DOHH2 (cell line): ENCODE measurements at regions not wholly inside any gene's neighbourhood (a gene's known extent, or its start where the extent isn't known, plus 50 kb on each side); places are given as distances from the start of the nearest gene placed in this dataset.

Experiments used
- H3F3A ChIP-seq: fragments of 200-600 bp; sonication (generic), shearing (Covaris generic); 2 replicates; pipeline ENCODE4 v1.6.0; 2016; ENCODE audit warnings: antibody characterized with exemption, mild to moderate bottlenecking; ENCODE audit not compliant: control insufficient read depth, insufficient read depth
- H3K27ac ChIP-seq: fragments of 200-600 bp; sonication (generic); 2 replicates; pipeline ENCODE4 v1.5.1; 2014; ENCODE audit warnings: low read depth, mild to moderate bottlenecking, low read length, moderate library complexity
- H3K27me3 ChIP-seq: fragments of 200-600 bp; sonication (generic); 2 replicates; pipeline ENCODE4 v1.6.1; 2014; ENCODE audit warnings: mild to moderate bottlenecking, low read length, mixed read lengths; ENCODE audit not compliant: control insufficient read depth
- H3K36me3 ChIP-seq: fragments of 200-600 bp; sonication (generic); 2 replicates; pipeline ENCODE4 v1.6.1; 2014; ENCODE audit warnings: mild to moderate bottlenecking, low read length, moderate library complexity, mixed read lengths; ENCODE audit not compliant: control insufficient read depth
- H3K4me1 ChIP-seq: fragments of 200-600 bp; sonication (generic); 2 replicates; pipeline ENCODE4 v1.6.1; 2014; ENCODE audit warnings: mild to moderate bottlenecking, low read length, mixed read lengths; ENCODE audit not compliant: control insufficient read depth
- H3K4me2 ChIP-seq: fragments of 200-600 bp; sonication (generic); 2 replicates; pipeline ENCODE4 v1.6.0; 2014; ENCODE audit warnings: mild to moderate bottlenecking, low read length, moderate library complexity
- H3K4me3 ChIP-seq: fragments of 200-600 bp; sonication (generic); 2 replicates; pipeline ENCODE4 v1.5.1; 2014; ENCODE audit warnings: mild to moderate bottlenecking, low read length, mixed read lengths
- H3K79me2 ChIP-seq: fragments of 200-600 bp; sonication (generic); 2 replicates; pipeline ENCODE4 v1.6.1; 2014; ENCODE audit warnings: mild to moderate bottlenecking, low read length, mixed read lengths; ENCODE audit not compliant: control insufficient read depth
- H3K9me2 ChIP-seq: fragments of 200-600 bp; sonication (generic); replicated peaks from 2 replicates; pipeline ENCODE4 v1.6.1; 2014; ENCODE audit warnings: mild to moderate bottlenecking, low read length, mixed read lengths; ENCODE audit not compliant: control insufficient read depth
- H3K9me3 ChIP-seq: fragments of 200-600 bp; sonication (generic); 2 replicates; pipeline ENCODE4 v1.6.1; 2014; ENCODE audit warnings: antibody characterized with exemption, low read length, mixed read lengths; ENCODE audit not compliant: control insufficient read depth, insufficient read depth
- H4K20me1 ChIP-seq: fragments of 200-600 bp; sonication (generic); 2 replicates; pipeline ENCODE4 v1.6.0; 2014; ENCODE audit warnings: low read depth, mild to moderate bottlenecking, antibody characterized with exemption, low read length, moderate library complexity; ENCODE audit not compliant: control insufficient read depth, insufficient read depth
- CTCF ChIP-seq: fragments of 200-600 bp; sonication (generic); IDR thresholded peaks from one replicate; pipeline ENCODE4 v1.5.1; 2014; ENCODE audit warnings: antibody characterized with exemption, mild to moderate bottlenecking, low read depth, low read length; ENCODE audit not compliant: poor library complexity, severe bottlenecking
- EZH2phosphoT487 ChIP-seq: fragments of 200-600 bp; sonication (generic); IDR thresholded peaks from 2 replicates; pipeline ENCODE4 v1.6.1; 2017; ENCODE audit warnings: borderline replicate concordance, mild to moderate bottlenecking, antibody characterized with exemption, low read length, moderate library complexity, mixed read lengths

GRCh38 chr15:47887241-47887800, 170.0 kb downstream of the SEMA6D start:
- Histone ChIP-seq H3K4me1 (no peaks in the 10 kb centered on the region), H3F3A (no peaks in the 10 kb centered on the region), H4K20me1 (no peaks in the 10 kb centered on the region), H3K27ac (no peak overlapping the region), H3K9me2 (no peaks in the 10 kb centered on the region), H3K27me3 (no peaks in the 10 kb centered on the region), H3K79me2 (no peaks in the 10 kb centered on the region), H3K9me3 (peaks cover 3% of the 10 kb centered on the region; the same call in 1 of the 2 replicates), H3K36me3 (no peaks in the 10 kb centered on the region), H3K4me3 (no peak overlapping the region), H3K4me2 (no peak overlapping the region)
- no peak for TF ChIP-seq CTCF
- no peak for TF ChIP-seq EZH2phosphoT487

- Histone ChIP-seq H3K79me2 (no peaks in the 10 kb centered on the region), H3K9me3 (peaks cover 3% of the 10 kb centered on the region; the same call in 1 of the 2 replicates), H3K4me3 (no peak overlapping the region), H3K36me3 (no peaks in the 10 kb centered on the region), H4K20me1 (no peaks in the 10 kb centered on the region), H3K27ac (no peak overlapping the region), H3K27me3 (no peaks in the 10 kb centered on the region), H3K4me2 (no peak overlapping the region), H3K9me2 (no peaks in the 10 kb centered on the region), H3F3A (no peaks in the 10 kb centered on the region), H3K4me1 (no peaks in the 10 kb centered on the region)
- TF ChIP-seq CTCF = no peak
- no peak for TF ChIP-seq EZH2phosphoT487
Measured at GRCh38 chr15:47888385-47889100, 171.2 kb downstream of the SEMA6D start.

- H3K27ac ChIP-seq = no peak overlapping the region
Measured at GRCh38 chr15:47890397-47891150, 173.3 kb downstream of the SEMA6D start.

More at GRCh38 chr15:47890397-47891150, 173.3 kb downstream of the SEMA6D start:
- no peaks in the 10 kb centered on the region for H3K36me3 ChIP-seq
- H3K4me3 ChIP-seq = no peak overlapping the region
- H3F3A ChIP-seq = no peaks in the 10 kb centered on the region
- H3K79me2 ChIP-seq = no peaks in the 10 kb centered on the region
- no peaks in the 10 kb centered on the region for H3K9me2 ChIP-seq
- no peaks in the 10 kb centered on the region for H4K20me1 ChIP-seq
- H3K4me1 ChIP-seq = no peaks in the 10 kb centered on the region
- TF ChIP-seq CTCF = no peak
- H3K27me3 ChIP-seq = no peaks in the 10 kb centered on the region
- H3K9me3 ChIP-seq = peaks cover 3% of the 10 kb centered on the region; the same call in 1 of the 2 replicates
- no peak overlapping the region for H3K4me2 ChIP-seq
